Smooth muscle cell (in vitro differentiated cells): ENCODE measurements at regions not wholly inside any gene's neighbourhood (a gene's known extent, or its start where the extent isn't known, plus 50 kb on each side); places are given as distances from the start of the nearest gene placed in this dataset.

Experiments
- DNase-seq: peaks from one replicate; lab custom pipeline; 2025; ENCODE audit not compliant: unreplicated experiment; lab: John Stamatoyannopoulos, UW
- H2AFZ ChIP-seq: fragments of 200-600 bp; sonication (generic); 2 replicates; pipeline ENCODE4 v1.6.0; 2016; ENCODE audit warnings: antibody characterized with exemption, low read depth, mild to moderate bottlenecking
- H3F3A ChIP-seq: fragments of 200-600 bp; sonication (generic); 2 replicates; pipeline ENCODE4 v1.6.0; 2017; ENCODE audit warnings: antibody characterized with exemption, low read depth
- H3K27ac ChIP-seq: fragments of 200-600 bp; sonication (generic); 2 replicates; pipeline ENCODE4 v1.5.1; 2016; ENCODE audit warnings: low read depth, mild to moderate bottlenecking
- H3K27me3 ChIP-seq: fragments of 200-600 bp; sonication (generic); 2 replicates; pipeline ENCODE4 v1.6.1; 2016; ENCODE audit warnings: low read depth, mild to moderate bottlenecking
- H3K36me3 ChIP-seq: fragments of 200-600 bp; sonication (generic); 2 replicates; pipeline ENCODE4 v1.5.1; 2016; ENCODE audit warnings: low read depth
- H3K4me1 ChIP-seq: fragments of 200-600 bp; sonication (generic); 2 replicates; pipeline ENCODE4 v1.5.1; 2016; ENCODE audit warnings: low read depth
- H3K4me2 ChIP-seq: fragments of 200-600 bp; sonication (generic); 2 replicates; pipeline ENCODE4 v1.6.0; 2016; ENCODE audit warnings: mild to moderate bottlenecking
- H3K4me3 ChIP-seq: fragments of 200-600 bp; sonication (generic); 2 replicates; pipeline ENCODE4 v1.5.1; 2016; ENCODE audit warnings: mild to moderate bottlenecking
- H3K79me2 ChIP-seq: fragments of 200-600 bp; sonication (generic); 2 replicates; pipeline ENCODE4 v1.6.0; 2016; ENCODE audit warnings: low read depth, mild to moderate bottlenecking
- H3K9ac ChIP-seq: fragments of 200-600 bp; sonication (generic); 2 replicates; pipeline ENCODE4 v1.6.0; 2016; ENCODE audit warnings: low read depth
- H3K9me3 ChIP-seq: fragments of 200-600 bp; sonication (generic); replicated peaks from 2 replicates; pipeline ENCODE4 v1.5.1; 2016; ENCODE audit warnings: low read depth
- H4K20me1 ChIP-seq: fragments of 200-600 bp; sonication (generic); 2 replicates; pipeline ENCODE4 v1.6.0; 2016; ENCODE audit warnings: low read depth
- WGBS: methylation state at CpG from one replicate; pipeline ENCODE4 v1.1.7; 2016; ENCODE audit warnings: low lambda C conversion rate; 5-methylcytosine and 5-hydroxymethylcytosine counted together
- TF ChIP-seq, protein P1 (sequence below): fragments of 200-600 bp; sonication (generic); IDR thresholded peaks from 2 replicates; pipeline ENCODE4 v1.5.1; 2017; ENCODE audit warnings: borderline replicate concordance, mild to moderate bottlenecking, antibody characterized with exemption; ENCODE audit not compliant: insufficient read depth, poor library complexity, severe bottlenecking

GRCh38 chr2:172211512-172211911 is 108.8 kb upstream of the DLX2 start:
- Histone ChIP-seq H3K9ac (no peak overlapping the region), H3K36me3 (no peaks in the 10 kb centered on the region), H3F3A (no peaks in the 10 kb centered on the region), H3K4me2 (no peak overlapping the region), H3K27ac (no peak overlapping the region), H3K4me3 (no peak overlapping the region), H2AFZ (no peak overlapping the region), H3K9me3 (no peaks in the 10 kb centered on the region), H3K27me3 (no peaks in the 10 kb centered on the region), H4K20me1 (no peaks in the 10 kb centered on the region), H3K4me1 (peaks cover 7% of the 10 kb centered on the region), H3K79me2 (no peaks in the 10 kb centered on the region)
- 54% methylated on average over 5 of the region's 5 CpGs for WGBS
- TF ChIP-seq, protein P1, sequence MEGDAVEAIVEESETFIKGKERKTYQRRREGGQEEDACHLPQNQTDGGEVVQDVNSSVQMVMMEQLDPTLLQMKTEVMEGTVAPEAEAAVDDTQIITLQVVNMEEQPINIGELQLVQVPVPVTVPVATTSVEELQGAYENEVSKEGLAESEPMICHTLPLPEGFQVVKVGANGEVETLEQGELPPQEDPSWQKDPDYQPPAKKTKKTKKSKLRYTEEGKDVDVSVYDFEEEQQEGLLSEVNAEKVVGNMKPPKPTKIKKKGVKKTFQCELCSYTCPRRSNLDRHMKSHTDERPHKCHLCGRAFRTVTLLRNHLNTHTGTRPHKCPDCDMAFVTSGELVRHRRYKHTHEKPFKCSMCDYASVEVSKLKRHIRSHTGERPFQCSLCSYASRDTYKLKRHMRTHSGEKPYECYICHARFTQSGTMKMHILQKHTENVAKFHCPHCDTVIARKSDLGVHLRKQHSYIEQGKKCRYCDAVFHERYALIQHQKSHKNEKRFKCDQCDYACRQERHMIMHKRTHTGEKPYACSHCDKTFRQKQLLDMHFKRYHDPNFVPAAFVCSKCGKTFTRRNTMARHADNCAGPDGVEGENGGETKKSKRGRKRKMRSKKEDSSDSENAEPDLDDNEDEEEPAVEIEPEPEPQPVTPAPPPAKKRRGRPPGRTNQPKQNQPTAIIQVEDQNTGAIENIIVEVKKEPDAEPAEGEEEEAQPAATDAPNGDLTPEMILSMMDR: no peak
- no peak for DNase-seq

GRCh38 chr2:172213116-172213860 is 110.6 kb upstream of the DLX2 start:
- Histone ChIP-seq H2AFZ (no peak overlapping the region), H3K4me1 (peaks cover 7% of the 10 kb centered on the region)
- WGBS: 84% methylated on average over 12 of the region's 12 CpGs

GRCh38 chr2:172214252-172214651 is 111.6 kb upstream of the DLX2 start:
- no peaks in the 10 kb centered on the region for H4K20me1 ChIP-seq
- no peaks in the 10 kb centered on the region for H3F3A ChIP-seq
- H3K36me3 ChIP-seq: no peaks in the 10 kb centered on the region
- 86% methylated on average over 2 of the region's 2 CpGs for WGBS
- no peaks in the 10 kb centered on the region for H3K27me3 ChIP-seq
- no peaks in the 10 kb centered on the region for H3K79me2 ChIP-seq
- no peak overlapping the region for H2AFZ ChIP-seq
- no peak overlapping the region for H3K9ac ChIP-seq
- TF ChIP-seq, protein P1: no peak
- H3K4me1 ChIP-seq: peaks cover 7% of the 10 kb centered on the region
- no peak for DNase-seq
- H3K4me3 ChIP-seq: no peak overlapping the region
- H3K4me2 ChIP-seq: no peak overlapping the region
- no peaks in the 10 kb centered on the region for H3K9me3 ChIP-seq
- no peak overlapping the region for H3K27ac ChIP-seq

More at GRCh38 chr2:172213116-172213860, 110.6 kb upstream of the DLX2 start:
- Histone ChIP-seq H3K9ac (no peak overlapping the region), H3K4me2 (no peak overlapping the region), H3K36me3 (no peaks in the 10 kb centered on the region), H3F3A (no peaks in the 10 kb centered on the region), H3K27me3 (no peaks in the 10 kb centered on the region), H3K9me3 (no peaks in the 10 kb centered on the region), H3K27ac (no peak overlapping the region), H4K20me1 (no peaks in the 10 kb centered on the region), H3K4me3 (no peak overlapping the region), H3K79me2 (no peaks in the 10 kb centered on the region)
- TF ChIP-seq, protein P1: no peak
- DNase-seq: no peak
